IMR-90 (cell line): ENCODE measurements at regions not wholly inside any gene's neighbourhood (a gene's known extent, or its start where the extent isn't known, plus 50 kb on each side); places are given as distances from the start of the nearest gene placed in this dataset.

Source experiments
- ATAC-seq: fragments of 200-7000 bp; cut with Tn5 transposase; 2 replicates; pipeline ENCODE4 v1.9.1; 2020; ENCODE audit warnings: low read depth, mild to moderate bottlenecking, moderate library complexity
- BruUV-seq: library from RNA; stranded (reverse); fragments of 400-500 nt; replicated peaks from 2 replicates; lab custom pipeline; 2021; lab: Mats Ljungman, UMichigan
- CTCF ChIA-PET: fragments of 300-600 bp; formaldehyde crosslinking; extraction: SDS; loops from one replicate; lab custom pipeline; 2021; ENCODE audit warnings: antibody characterized with exemption; lab: Yijun Ruan, JAX
- POLR2A ChIA-PET: fragments of 300-600 bp; sonication (Branson Sonifier 250); formaldehyde crosslinking; loops from one replicate; lab custom pipeline; 2022; ENCODE audit warnings: antibody characterized with exemption; ENCODE audit not compliant: unreplicated experiment; lab: Charles Lee
- DNase-seq: peaks from one replicate; pipeline ENCODE4 v3.0.0; 2013
- H2AFZ ChIP-seq: replicated peaks from 2 replicates; pipeline ENCODE3; 2013; ENCODE audit warnings: low read length, mild to moderate bottlenecking; ENCODE audit not compliant: poor library complexity
- H2AK5ac ChIP-seq: 2 replicates; pipeline ENCODE4 v1.6.1; 2013; ENCODE audit warnings: low read depth, low read length, inconsistent platforms
- H2AK9ac ChIP-seq: replicated peaks from 2 replicates; pipeline ENCODE3; 2013; ENCODE audit warnings: mild to moderate bottlenecking, low read depth, low read length, moderate library complexity; ENCODE audit not compliant: poor library complexity
- H2BK120ac ChIP-seq: 2 replicates; pipeline ENCODE4 v1.6.1; 2013; ENCODE audit warnings: low read depth, low read length, inconsistent platforms
- H2BK15ac ChIP-seq: 3 replicates; pipeline ENCODE4 v1.6.1; 2013; ENCODE audit warnings: low read depth, low read length, inconsistent platforms
- H2BK20ac ChIP-seq: 2 replicates; pipeline ENCODE4 v1.6.1; 2013; ENCODE audit warnings: low read depth, mild to moderate bottlenecking, inconsistent platforms, low read length, moderate library complexity
- H2BK5ac ChIP-seq: 2 replicates; pipeline ENCODE4 v1.6.1; 2013; ENCODE audit warnings: mild to moderate bottlenecking, low read depth, low read length, inconsistent platforms; ENCODE audit not compliant: poor library complexity, severe bottlenecking
- H3K14ac ChIP-seq: replicated peaks from 2 replicates; pipeline ENCODE4 v1.6.1; 2013; ENCODE audit warnings: low read depth, low read length, inconsistent platforms
- H3K18ac ChIP-seq: 2 replicates; pipeline ENCODE4 v1.6.1; 2013; ENCODE audit warnings: low read depth, low read length, control low read depth
- H3K23ac ChIP-seq: 2 replicates; pipeline ENCODE4 v1.6.1; 2013; ENCODE audit warnings: low read depth, low read length, inconsistent platforms
- H3K27ac ChIP-seq: 2 replicates; pipeline ENCODE4 v1.5.1; 2013; ENCODE audit warnings: mild to moderate bottlenecking, control low read depth, low read length; ENCODE audit not compliant: insufficient read depth
- H3K27me3 ChIP-seq: 2 replicates; pipeline ENCODE4 v1.6.1; 2013; ENCODE audit warnings: low read length; ENCODE audit not compliant: control insufficient read depth, insufficient read depth
- H3K36me3 ChIP-seq: 2 replicates; pipeline ENCODE4 v1.6.1; 2013; ENCODE audit warnings: low read length, mixed read lengths; ENCODE audit not compliant: control insufficient read depth, insufficient read depth
- H3K4ac ChIP-seq: 2 replicates; pipeline ENCODE4 v1.6.1; 2013; ENCODE audit warnings: low read depth, low read length, inconsistent platforms
- H3K4me1 ChIP-seq: 2 replicates; pipeline ENCODE4 v1.6.1; 2013; ENCODE audit warnings: low read length, mixed read lengths; ENCODE audit not compliant: control insufficient read depth, insufficient read depth
- H3K4me2 ChIP-seq: 2 replicates; pipeline ENCODE4 v1.6.1; 2013; ENCODE audit warnings: low read depth, mild to moderate bottlenecking, control low read depth, low read length, moderate library complexity
- H3K4me3 ChIP-seq: 2 replicates; pipeline ENCODE4 v1.5.1; 2013; ENCODE audit warnings: low read depth, mild to moderate bottlenecking, control low read depth, low read length, moderate library complexity; ENCODE audit not compliant: insufficient read depth
- H3K56ac ChIP-seq: 2 replicates; pipeline ENCODE4 v1.6.1; 2013; ENCODE audit warnings: low read length, inconsistent platforms; ENCODE audit not compliant: insufficient read depth; ENCODE audit errors: extremely low read depth
- H3K79me1 ChIP-seq, 2 experiments: 2 replicates each; pipeline ENCODE4 v1.6.1; 2013; ENCODE audit warnings: low read length in 2 of 2, inconsistent platforms in 1 of 2, low read depth in 1 of 2
- H3K9ac ChIP-seq: 2 replicates; pipeline ENCODE4 v1.6.1; 2013; ENCODE audit warnings: low read depth, low read length, control low read depth
- H3K9me1 ChIP-seq: 2 replicates; pipeline ENCODE4 v1.6.1; 2013; ENCODE audit warnings: low read length, inconsistent platforms; ENCODE audit not compliant: insufficient read depth
- H3K9me3 ChIP-seq: 2 replicates; pipeline ENCODE4 v1.6.1; 2013; ENCODE audit warnings: low read length; ENCODE audit not compliant: control insufficient read depth, insufficient read depth
- H4K20me1 ChIP-seq: 2 replicates; pipeline ENCODE4 v1.6.1; 2013; ENCODE audit warnings: low read length, inconsistent platforms; ENCODE audit not compliant: insufficient read depth
- H4K5ac ChIP-seq: 2 replicates; pipeline ENCODE4 v1.6.1; 2013; ENCODE audit warnings: mild to moderate bottlenecking, low read depth, low read length, control low read depth
- H4K8ac ChIP-seq, 2 experiments: 2 replicates each; pipeline ENCODE4 v1.6.1; 2013; ENCODE audit warnings: low read depth in 2 of 2, low read length in 2 of 2, control low read depth in 1 of 2, inconsistent platforms in 1 of 2
- H4K91ac ChIP-seq: 2 replicates; pipeline ENCODE4 v1.6.1; 2013; ENCODE audit warnings: low read depth, low read length, inconsistent platforms; ENCODE audit not compliant: insufficient read depth
- BHLHE40 ChIP-seq: fragments of 150-350 bp; IDR thresholded peaks from 2 replicates; pipeline ENCODE4 v1.6.1; 2016; ENCODE audit warnings: mild to moderate bottlenecking, low read depth, low read length
- CEBPB ChIP-seq: IDR thresholded peaks from 2 replicates; pipeline ENCODE4 v1.6.1; 2012; ENCODE audit warnings: low read depth, low read length, improper control_type of control experiment
- CHD1 ChIP-seq: IDR thresholded peaks from 2 replicates; pipeline ENCODE4 v1.6.1; 2012; ENCODE audit warnings: low read depth, low read length, improper control_type of control experiment
- CTCF ChIP-seq: conservative IDR thresholded peaks from 2 replicates; pipeline ENCODE4 v1.5.1; 2012; ENCODE audit warnings: mild to moderate bottlenecking, low read depth, low read length, improper control_type of control experiment
- ELK1 ChIP-seq: fragments of 150-350 bp; IDR thresholded peaks from 2 replicates; pipeline ENCODE4 v1.6.1; 2016; ENCODE audit warnings: low read depth, mild to moderate bottlenecking, low read length, moderate library complexity, borderline replicate concordance
- FOS ChIP-seq: fragments of 150-350 bp; IDR thresholded peaks from 2 replicates; pipeline ENCODE4 v1.6.1; 2016; ENCODE audit warnings: low read depth, low read length
- MAFK ChIP-seq: IDR thresholded peaks from 2 replicates; pipeline ENCODE4 v1.6.1; 2012; ENCODE audit warnings: low read depth, low read length, improper control_type of control experiment
- MAZ ChIP-seq: IDR thresholded peaks from 2 replicates; pipeline ENCODE4 v1.6.1; 2012; ENCODE audit warnings: low read depth, mild to moderate bottlenecking, low read length, improper control_type of control experiment, moderate library complexity, borderline replicate concordance
- MXI1 ChIP-seq: IDR thresholded peaks from 2 replicates; pipeline ENCODE4 v1.6.1; 2012; ENCODE audit warnings: low read depth, mild to moderate bottlenecking, low read length, moderate library complexity, borderline replicate concordance
- POLR2A ChIP-seq: IDR thresholded peaks from 2 replicates; pipeline ENCODE4 v1.6.1; 2012; ENCODE audit warnings: mild to moderate bottlenecking, low read depth, low read length
- RAD21 ChIP-seq: IDR thresholded peaks from 2 replicates; pipeline ENCODE4 v1.6.1; 2012; ENCODE audit warnings: low read length, improper control_type of control experiment
- RCOR1 ChIP-seq: IDR thresholded peaks from 2 replicates; pipeline ENCODE4 v1.6.1; 2012; ENCODE audit warnings: mild to moderate bottlenecking, low read length, improper control_type of control experiment; ENCODE audit not compliant: insufficient replicate concordance
- RFX5 ChIP-seq: IDR thresholded peaks from 2 replicates; pipeline ENCODE4 v1.8.0; 2012; ENCODE audit warnings: low read depth, mild to moderate bottlenecking, low read length, moderate library complexity
- SMC3 ChIP-seq: fragments of 150-350 bp; IDR thresholded peaks from 2 replicates; pipeline ENCODE4 v1.6.1; 2016; ENCODE audit warnings: low read depth, mild to moderate bottlenecking, antibody characterized with exemption, low read length, moderate library complexity
- USF2 ChIP-seq: fragments of 150-350 bp; IDR thresholded peaks from 2 replicates; pipeline ENCODE4 v1.6.1; 2017; ENCODE audit warnings: mild to moderate bottlenecking, antibody characterized with exemption, low read length, low read depth
- WGBS, 2 experiments: methylation state at CpG; one replicate each; pipeline versions ENCODE4 v1.1.5 to v1.1.7; 2013; ENCODE audit warnings: missing lambda C conversion rate in 2 of 2; ENCODE audit not compliant: insufficient read length in 1 of 2; ENCODE audit errors: extremely low coverage in 2 of 2; 5-methylcytosine and 5-hydroxymethylcytosine counted together
- dilution Hi-C: fragments of 300-500 bp; cut with HindIII; formaldehyde crosslinking; loops from one replicate; pipeline ENCODE4 v1.14.3; 2018; ENCODE audit warnings: low sequenced_read_pairs; ENCODE audit not compliant: unreplicated experiment
- in situ Hi-C: fragments of 300-500 bp; cut with MboI; formaldehyde crosslinking; loops from 3 replicates; pipeline ENCODE4 v1.14.3; 2019; ENCODE audit warnings: low sequenced_read_pairs, inconsistent platforms, mixed read lengths
- intact Hi-C: fragments of 100-400 bp; cut with micrococcal nuclease; formaldehyde crosslinking; loops from 2 replicates; pipeline ENCODE4 v1.10.0; 2022

- POLR2A ChIA-PET, result no interaction called here
- H3K9me3 ChIP-seq, result no peaks in the 10 kb centered on the region
- H3K9ac ChIP-seq, result no peak overlapping the region
- H2BK15ac ChIP-seq, result no peak overlapping the region
- H2BK20ac ChIP-seq, result no peak overlapping the region
- no peak overlapping the region for H2BK5ac ChIP-seq
- H3K23ac ChIP-seq, result no peak overlapping the region
- H3K27ac ChIP-seq, result no peak overlapping the region
- H3K4me3 ChIP-seq, result no peak overlapping the region
- no CpG with 5 or more reads among the region's 1 CpG for WGBS, 2 experiments
- no peak overlapping the region for H4K91ac ChIP-seq
- in situ Hi-C loops (no loop called here), dilution Hi-C loops (no loop called here), intact Hi-C loops (no loop called here)
- H3K4ac ChIP-seq, result no peak overlapping the region
- no peak overlapping the region for H3K14ac ChIP-seq
- no peak overlapping the region for H4K8ac ChIP-seq
- TF ChIP-seq MXI1, result no peak
- no peak for TF ChIP-seq RAD21
- no peak for TF ChIP-seq RFX5
- TF ChIP-seq MAZ, result no peak
- TF ChIP-seq CEBPB, result no peak
- TF ChIP-seq USF2, result no peak
- TF ChIP-seq ELK1, result no peak
- no peak for TF ChIP-seq CTCF
- no peak for TF ChIP-seq CHD1
- no peak for TF ChIP-seq SMC3
- no peak for TF ChIP-seq POLR2A
- TF ChIP-seq BHLHE40, result no peak
- TF ChIP-seq MAFK, result no peak
- TF ChIP-seq RCOR1, result no peak
- no peak for TF ChIP-seq FOS
- H2BK120ac ChIP-seq, result no peak overlapping the region
- no peak overlapping the region for H2AK9ac ChIP-seq
- H2AFZ ChIP-seq, result no peak overlapping the region
- no peaks in the 10 kb centered on the region for H4K20me1 ChIP-seq
- H3K9me1 ChIP-seq, result no peaks in the 10 kb centered on the region
- no peak for ATAC-seq
- DNase-seq, result no peak
- no peak overlapping the region for H3K4me2 ChIP-seq
- no peaks in the 10 kb centered on the region for H3K36me3 ChIP-seq
- H3K56ac ChIP-seq, result no peak overlapping the region
- H4K5ac ChIP-seq, result no peak overlapping the region
- H3K18ac ChIP-seq, result no peak overlapping the region
- H3K27me3 ChIP-seq, result no peaks in the 10 kb centered on the region
- H3K79me1 ChIP-seq, result no peaks in the 10 kb centered on the region
- H2AK5ac ChIP-seq, result no peak overlapping the region
- no peaks in the 10 kb centered on the region for H3K4me1 ChIP-seq
- no TSS peak for BruUV-seq
- CTCF ChIA-PET, result no interaction called here
Observed at GRCh38 chr12:33967760-33968159, 54.5 kb upstream of the ALG10 start.
